ENCODE measurements at regions not wholly inside any gene's neighbourhood (a gene's known extent, or its start where the extent isn't known, plus 50 kb on each side); places are given as distances from the start of the nearest gene placed in this dataset.

- no peak for TF ChIP-seq CTCF (IDR thresholded peaks at IDR 0.05)
- TF ChIP-seq POLR2A (IDR thresholded peaks at IDR 0.05), result no peak
Measured at GRCh38 chr14:28152453-28153044, 614.0 kb upstream of the FOXG1 start.

Data from thyroid gland (tissue), 4 donors.